Progenitor cell of endocrine pancreas (in vitro differentiated cells): ENCODE measurements at regions not wholly inside any gene's neighbourhood (a gene's known extent, or its start where the extent isn't known, plus 50 kb on each side); places are given as distances from the start of the nearest gene placed in this dataset.

Source experiments
- DNase-seq: peaks from one replicate; pipeline ENCODE4 v3.0.0; 2021; ENCODE audit warnings: low spot score; ENCODE audit not compliant: unreplicated experiment
- H3K27ac Mint-ChIP-seq: 2 replicates; pipeline ENCODE4 v1.8.0; 2021; ENCODE audit warnings: mild to moderate bottlenecking, moderate library complexity, mixed read lengths
- H3K27me3 Mint-ChIP-seq: 2 replicates; pipeline ENCODE4 v1.8.0; 2021; ENCODE audit warnings: mixed read lengths
- H3K36me3 Mint-ChIP-seq: 2 replicates; pipeline ENCODE4 v1.8.0; 2022; ENCODE audit warnings: mixed read lengths; ENCODE audit not compliant: insufficient read depth
- H3K4me1 Mint-ChIP-seq: 2 replicates; pipeline ENCODE4 v1.8.0; 2021; ENCODE audit warnings: low read depth, mixed read lengths
- H3K4me3 Mint-ChIP-seq: 2 replicates; pipeline ENCODE4 v1.8.0; 2021; ENCODE audit warnings: low read depth, mild to moderate bottlenecking, moderate library complexity, mixed read lengths
- H3K9me3 Mint-ChIP-seq: 2 replicates; pipeline ENCODE4 v1.8.0; 2021; ENCODE audit warnings: low read depth, mixed read lengths
- TF ChIP-seq, protein P1 (sequence below): fragments of 200-600 bp; sonication (generic); IDR thresholded peaks from one replicate; pipeline ENCODE4 v1.5.0; 2021; ENCODE audit warnings: antibody characterized with exemption, mild to moderate bottlenecking; ENCODE audit not compliant: unreplicated experiment

DNA sequence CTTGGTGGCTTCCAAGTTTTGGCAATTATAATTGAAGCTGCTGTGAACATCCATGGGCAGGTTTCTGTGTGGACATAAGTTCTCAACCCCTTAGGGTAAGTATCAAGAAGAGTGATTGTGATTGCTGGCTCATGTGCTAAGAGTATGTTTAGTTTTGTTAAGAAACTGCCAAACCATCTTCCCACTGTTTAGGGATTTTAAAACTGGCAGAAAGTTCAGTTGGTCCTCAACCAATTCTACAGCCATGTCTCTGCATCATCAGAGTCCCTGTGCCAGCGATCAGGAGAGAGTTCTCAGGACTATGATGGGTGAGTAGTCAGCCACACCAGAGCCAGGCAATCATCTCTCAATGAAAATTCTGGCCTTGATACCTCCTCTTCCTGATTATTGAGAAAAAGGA lies 193.8 kb downstream of the ZC3H11B start:
- H3K27ac Mint-ChIP-seq = no peak overlapping the region
- TF ChIP-seq, protein P1, sequence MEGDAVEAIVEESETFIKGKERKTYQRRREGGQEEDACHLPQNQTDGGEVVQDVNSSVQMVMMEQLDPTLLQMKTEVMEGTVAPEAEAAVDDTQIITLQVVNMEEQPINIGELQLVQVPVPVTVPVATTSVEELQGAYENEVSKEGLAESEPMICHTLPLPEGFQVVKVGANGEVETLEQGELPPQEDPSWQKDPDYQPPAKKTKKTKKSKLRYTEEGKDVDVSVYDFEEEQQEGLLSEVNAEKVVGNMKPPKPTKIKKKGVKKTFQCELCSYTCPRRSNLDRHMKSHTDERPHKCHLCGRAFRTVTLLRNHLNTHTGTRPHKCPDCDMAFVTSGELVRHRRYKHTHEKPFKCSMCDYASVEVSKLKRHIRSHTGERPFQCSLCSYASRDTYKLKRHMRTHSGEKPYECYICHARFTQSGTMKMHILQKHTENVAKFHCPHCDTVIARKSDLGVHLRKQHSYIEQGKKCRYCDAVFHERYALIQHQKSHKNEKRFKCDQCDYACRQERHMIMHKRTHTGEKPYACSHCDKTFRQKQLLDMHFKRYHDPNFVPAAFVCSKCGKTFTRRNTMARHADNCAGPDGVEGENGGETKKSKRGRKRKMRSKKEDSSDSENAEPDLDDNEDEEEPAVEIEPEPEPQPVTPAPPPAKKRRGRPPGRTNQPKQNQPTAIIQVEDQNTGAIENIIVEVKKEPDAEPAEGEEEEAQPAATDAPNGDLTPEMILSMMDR = no peak
- H3K27me3 Mint-ChIP-seq = no peaks in the 10 kb centered on the region
- no peaks in the 10 kb centered on the region for H3K9me3 Mint-ChIP-seq
- no peaks in the 10 kb centered on the region for H3K36me3 Mint-ChIP-seq
- no peak for DNase-seq
- peaks cover 12% of the 10 kb centered on the region for H3K4me1 Mint-ChIP-seq
- no peak overlapping the region for H3K4me3 Mint-ChIP-seq

DNA sequence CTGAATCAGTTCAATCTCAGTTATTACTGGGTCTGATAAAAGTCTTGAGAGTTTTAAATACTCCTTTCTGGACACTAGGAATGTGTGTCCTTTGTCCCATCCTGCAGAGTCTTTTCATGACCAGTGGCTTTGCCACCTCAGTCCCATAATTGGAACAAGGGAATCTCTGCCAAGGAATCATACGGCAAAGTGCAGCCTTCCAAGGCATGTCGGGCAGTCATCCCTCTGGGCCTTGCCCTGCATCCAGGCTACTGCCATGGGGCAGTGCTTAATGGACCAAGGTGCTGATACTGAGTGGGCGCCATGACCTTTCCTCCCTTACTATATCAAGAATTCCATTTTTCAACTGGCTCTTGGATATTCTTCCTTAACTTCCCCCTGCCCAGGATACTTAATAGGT lies 195.3 kb downstream of the ZC3H11B start:
- no peaks in the 10 kb centered on the region for H3K36me3 Mint-ChIP-seq
- TF ChIP-seq, protein P1 = no peak
- no peak overlapping the region for H3K27ac Mint-ChIP-seq
- no peak for DNase-seq
- no peak overlapping the region for H3K4me3 Mint-ChIP-seq
- no peaks in the 10 kb centered on the region for H3K9me3 Mint-ChIP-seq
- H3K4me1 Mint-ChIP-seq = peaks cover 18% of the 10 kb centered on the region
- H3K27me3 Mint-ChIP-seq = no peaks in the 10 kb centered on the region

DNA sequence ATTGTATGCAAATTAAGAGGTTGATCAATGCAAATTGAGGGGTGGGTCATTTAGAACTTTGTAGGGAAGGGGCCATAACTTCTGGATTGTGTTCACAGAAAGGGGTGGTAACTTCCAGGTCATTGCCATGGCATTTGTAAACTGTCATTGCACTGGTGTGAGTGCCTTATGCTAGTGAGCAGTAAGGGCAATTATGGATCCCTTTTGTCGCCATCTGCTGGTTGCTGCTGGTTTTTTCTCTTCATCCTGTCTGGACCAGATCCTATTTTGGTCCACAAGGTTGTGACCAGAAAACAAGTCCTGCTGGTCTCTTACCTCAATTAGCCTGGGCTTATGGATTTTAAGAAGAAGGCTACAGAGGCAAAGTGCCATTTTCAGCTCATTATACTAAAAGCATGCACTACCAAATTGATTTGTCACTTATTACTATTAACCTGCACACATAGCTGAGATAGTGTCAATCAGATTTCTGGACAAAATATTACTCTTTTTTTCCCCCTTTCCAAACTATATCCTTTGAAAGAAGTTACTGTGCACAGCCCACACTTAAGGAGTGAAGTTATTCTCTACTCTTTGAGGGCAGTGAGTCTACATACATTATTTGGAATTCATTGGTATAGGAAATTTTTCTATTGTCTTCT lies 196.2 kb downstream of the ZC3H11B start:
- H3K36me3 Mint-ChIP-seq = no peaks in the 10 kb centered on the region
- no peak overlapping the region for H3K4me3 Mint-ChIP-seq
- no peaks in the 10 kb centered on the region for H3K27me3 Mint-ChIP-seq
- no peak for DNase-seq
- TF ChIP-seq, protein P1 = peak; percentile 61
- H3K27ac Mint-ChIP-seq = no peak overlapping the region
- no peaks in the 10 kb centered on the region for H3K9me3 Mint-ChIP-seq
- peaks cover 18% of the 10 kb centered on the region for H3K4me1 Mint-ChIP-seq

DNA sequence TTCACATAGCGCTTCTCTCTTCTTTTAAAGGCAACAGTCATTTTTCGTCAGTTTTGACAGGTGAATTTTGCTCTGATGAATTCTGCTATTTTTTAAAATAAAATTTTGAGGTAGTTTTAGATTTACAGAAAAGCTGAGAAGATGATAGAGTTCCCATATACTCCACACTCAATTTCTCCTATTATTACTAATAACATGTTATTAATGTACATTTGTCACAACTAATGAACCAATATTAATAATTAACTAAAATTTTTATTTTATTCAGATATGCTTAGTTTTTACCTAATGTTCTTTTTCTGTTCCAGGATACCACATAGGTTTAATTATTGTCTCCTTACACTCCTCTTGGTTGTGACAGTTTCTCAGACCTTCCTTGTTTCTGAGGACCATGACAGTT lies 197.0 kb downstream of the ZC3H11B start:
- no peak for DNase-seq

DNA sequence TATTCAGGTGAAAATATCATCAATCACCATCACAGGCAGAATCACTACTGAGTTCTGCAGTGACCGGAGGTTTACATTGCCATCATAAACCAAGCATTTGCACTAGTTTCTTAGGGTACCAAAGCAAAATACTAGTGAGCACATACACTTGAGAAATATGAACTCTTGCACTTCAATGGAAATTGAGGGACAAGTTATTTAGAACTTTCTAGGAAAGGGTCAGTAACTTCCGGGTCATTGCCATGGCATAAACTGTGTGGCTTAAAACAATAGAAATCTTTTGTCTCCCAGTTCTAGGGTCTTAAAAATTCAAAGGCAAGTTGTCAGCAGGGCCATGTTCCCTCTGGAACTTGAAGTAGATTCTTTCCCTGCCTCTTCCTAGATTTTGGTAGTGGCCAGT lies 197.5 kb downstream of the ZC3H11B start:
- H3K4me3 Mint-ChIP-seq = no peak overlapping the region
- no peaks in the 10 kb centered on the region for H3K9me3 Mint-ChIP-seq
- no peak for DNase-seq
- peaks cover 18% of the 10 kb centered on the region for H3K4me1 Mint-ChIP-seq
- H3K36me3 Mint-ChIP-seq = no peaks in the 10 kb centered on the region
- H3K27ac Mint-ChIP-seq = no peak overlapping the region
- no peaks in the 10 kb centered on the region for H3K27me3 Mint-ChIP-seq
- TF ChIP-seq, protein P1 = no peak

More for the DNA sequence above, 197.0 kb downstream of the ZC3H11B start:
- no peaks in the 10 kb centered on the region for H3K27me3 Mint-ChIP-seq
- no peaks in the 10 kb centered on the region for H3K9me3 Mint-ChIP-seq
- no peak overlapping the region for H3K4me3 Mint-ChIP-seq
- no peaks in the 10 kb centered on the region for H3K36me3 Mint-ChIP-seq
- H3K4me1 Mint-ChIP-seq = peaks cover 18% of the 10 kb centered on the region
- no peak overlapping the region for H3K27ac Mint-ChIP-seq
- TF ChIP-seq, protein P1 = no peak
